Osteocyte (in vitro differentiated cells): ENCODE measurements at regions not wholly inside any gene's neighbourhood (a gene's known extent, or its start where the extent isn't known, plus 50 kb on each side); places are given as distances from the start of the nearest gene placed in this dataset.

Experiments used
- DNase-seq: peaks from one replicate; pipeline ENCODE4 v3.0.0; 2021; ENCODE audit warnings: mixed read lengths; ENCODE audit not compliant: unreplicated experiment; ENCODE audit errors: extremely low spot score
- H3K27ac Mint-ChIP-seq: one replicate; pipeline ENCODE4 v1.8.0; 2021; ENCODE audit warnings: mild to moderate bottlenecking, mixed read lengths; ENCODE audit not compliant: unreplicated experiment
- H3K27me3 Mint-ChIP-seq: one replicate; pipeline ENCODE4 v1.8.0; 2021; ENCODE audit warnings: mixed read lengths; ENCODE audit not compliant: unreplicated experiment
- H3K36me3 Mint-ChIP-seq: one replicate; pipeline ENCODE4 v1.8.0; 2021; ENCODE audit warnings: mixed read lengths; ENCODE audit not compliant: unreplicated experiment
- H3K4me1 Mint-ChIP-seq: one replicate; pipeline ENCODE4 v1.8.0; 2021; ENCODE audit warnings: mixed read lengths; ENCODE audit not compliant: unreplicated experiment
- H3K4me3 Mint-ChIP-seq: one replicate; pipeline ENCODE4 v1.8.0; 2021; ENCODE audit warnings: mild to moderate bottlenecking, moderate library complexity, mixed read lengths; ENCODE audit not compliant: unreplicated experiment
- H3K9me3 Mint-ChIP-seq: one replicate; pipeline ENCODE4 v1.8.0; 2021; ENCODE audit warnings: mixed read lengths; ENCODE audit not compliant: unreplicated experiment
- CTCF ChIP-seq: fragments of 200-600 bp; sonication (generic); IDR thresholded peaks from 2 replicates; pipeline ENCODE4 v1.5.0; 2021; ENCODE audit warnings: antibody characterized with exemption, mild to moderate bottlenecking, moderate library complexity

- Mint-ChIP-seq H3K9me3 (peaks cover 12% of the 10 kb centered on the region), H3K27me3 (no peaks in the 10 kb centered on the region), H3K36me3 (peaks cover 12% of the 10 kb centered on the region), H3K27ac (no peak overlapping the region), H3K4me1 (peaks cover 24% of the 10 kb centered on the region), H3K4me3 (no peak overlapping the region)
- TF ChIP-seq CTCF = no peak
- no peak for DNase-seq
These were observed 203.6 kb upstream of the NR2F2 start for GRCh38 chr15:96126859-96127258.

- H3K27me3 Mint-ChIP-seq = no peaks in the 10 kb centered on the region
These were observed 199.8 kb upstream of the NR2F2 start for GRCh38 chr15:96130734-96131133.

GRCh38 chr15:96132126-96132525 is 198.4 kb upstream of the NR2F2 start:
- Mint-ChIP-seq H3K36me3 (peaks cover under 1% of the 10 kb centered on the region), H3K4me3 (no peak overlapping the region), H3K27me3 (no peaks in the 10 kb centered on the region), H3K9me3 (peaks cover 2% of the 10 kb centered on the region), H3K27ac (no peak overlapping the region), H3K4me1 (no peaks in the 10 kb centered on the region)
- no peak for TF ChIP-seq CTCF
- no peak for DNase-seq

More at GRCh38 chr15:96130734-96131133, 199.8 kb upstream of the NR2F2 start:
- H3K9me3 Mint-ChIP-seq = peaks cover 5% of the 10 kb centered on the region
- DNase-seq = no peak
- peaks cover 2% of the 10 kb centered on the region for H3K36me3 Mint-ChIP-seq
- no peak for TF ChIP-seq CTCF
- no peak overlapping the region for H3K4me3 Mint-ChIP-seq
- H3K27ac Mint-ChIP-seq = no peak overlapping the region
- peaks cover 7% of the 10 kb centered on the region for H3K4me1 Mint-ChIP-seq

GRCh38 chr15:96135166-96136093 is 195.1 kb upstream of the NR2F2 start:
- no peaks in the 10 kb centered on the region for H3K4me1 Mint-ChIP-seq
- TF ChIP-seq CTCF = no peak
- no peaks in the 10 kb centered on the region for H3K36me3 Mint-ChIP-seq
- H3K4me3 Mint-ChIP-seq = no peak overlapping the region
- H3K27ac Mint-ChIP-seq = no peak overlapping the region
- no peak for DNase-seq
- H3K27me3 Mint-ChIP-seq = no peaks in the 10 kb centered on the region
- H3K9me3 Mint-ChIP-seq = peaks cover 12% of the 10 kb centered on the region

- Mint-ChIP-seq H3K9me3 (peaks cover 17% of the 10 kb centered on the region), H3K27me3 (no peaks in the 10 kb centered on the region), H3K36me3 (peaks cover 7% of the 10 kb centered on the region), H3K4me1 (no peaks in the 10 kb centered on the region), H3K27ac (no peak overlapping the region), H3K4me3 (no peak overlapping the region)
- no peak for TF ChIP-seq CTCF
- DNase-seq = no peak
These were observed 191.5 kb upstream of the NR2F2 start for GRCh38 chr15:96138985-96139384.
